Superior temporal gyrus (tissue), 1 donor: ENCODE measurements at regions not wholly inside any gene's neighbourhood (a gene's known extent, or its start where the extent isn't known, plus 50 kb on each side); places are given as distances from the start of the nearest gene placed in this dataset.
"Not testable (repeated sequence)": the region's sequence is repeated elsewhere in the genome, so short reads cannot be mapped to it uniquely, and the experiment has no call there.

ENCODE experiments used
- DNase-seq: peaks from one replicate; pipeline ENCODE4 v3.0.0-alpha.2; 2016; ENCODE audit errors: extremely low spot score

DNA sequence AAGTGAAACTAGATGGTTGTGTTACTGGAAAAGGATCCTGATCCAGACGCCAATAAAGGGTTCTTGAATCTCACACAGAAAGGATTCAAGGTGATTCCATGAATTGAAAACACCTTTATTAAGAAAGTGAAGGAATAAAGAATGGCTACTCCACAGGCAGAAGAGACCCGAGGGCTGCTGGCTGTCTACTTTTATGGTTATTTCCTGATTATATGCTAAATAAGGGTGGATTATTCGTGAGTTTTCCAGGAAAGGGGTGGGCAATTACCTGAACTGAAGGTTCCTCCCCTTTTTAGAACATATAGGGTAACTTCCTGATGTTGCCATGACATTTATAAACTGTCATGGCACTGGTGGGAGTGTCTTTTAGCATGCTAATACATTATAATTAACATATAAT, 50.9 kb upstream of the WARS2 start:
- no peak for DNase-seq

DNA sequence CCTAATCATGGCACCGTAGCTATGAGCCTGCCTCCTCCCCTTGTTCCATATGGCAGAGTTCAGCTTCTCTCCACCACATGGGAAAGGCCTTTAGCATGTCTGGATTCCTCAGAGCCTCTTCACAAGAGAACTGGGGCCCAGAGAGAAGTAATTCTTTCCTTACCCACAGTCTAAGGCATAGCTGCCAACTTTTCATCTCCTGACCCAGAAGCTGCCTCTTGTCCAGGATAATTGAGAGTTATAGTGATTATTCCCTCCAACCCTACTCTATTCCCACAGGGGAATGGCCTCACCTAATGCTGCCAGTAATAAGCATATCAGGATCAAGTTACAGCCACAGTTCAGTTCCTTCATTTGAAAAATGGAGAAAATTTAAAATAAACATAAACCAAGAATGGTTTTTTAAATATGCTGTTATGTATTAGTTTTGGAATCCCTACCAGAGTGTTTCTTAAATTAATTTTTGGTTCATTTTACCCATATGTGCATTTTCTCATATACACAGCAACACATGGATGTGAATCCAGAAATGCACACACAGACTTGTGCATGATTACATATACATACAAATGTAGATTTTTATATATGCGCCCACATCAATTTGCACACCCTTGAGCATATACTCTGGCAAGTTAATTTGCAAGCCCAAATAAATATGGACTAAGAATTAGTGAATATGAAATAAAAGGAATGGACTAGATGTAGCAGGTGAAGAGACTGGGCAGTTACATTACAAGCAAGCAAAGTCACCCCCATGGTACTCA, 63.9 kb upstream of the WARS2 start:
- DNase-seq: no peak

DNA sequence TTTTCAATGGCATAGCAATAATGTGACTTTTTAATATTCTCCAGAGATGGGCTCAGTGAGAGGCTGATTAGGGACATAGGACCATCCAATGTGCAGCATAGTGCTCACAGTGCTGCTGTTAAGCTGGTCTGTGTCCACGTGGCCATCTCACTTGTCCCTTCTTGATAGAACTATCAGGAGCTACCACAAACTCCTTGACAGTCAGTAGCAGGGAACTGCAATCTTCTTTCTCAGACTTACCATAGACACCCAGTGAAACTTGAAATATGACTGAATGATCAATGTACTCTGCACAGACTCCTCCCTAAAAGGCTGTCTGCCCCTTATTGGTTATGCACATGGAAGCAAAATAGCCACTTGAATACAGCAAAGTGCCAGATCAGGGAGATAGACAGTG, 64.5 kb upstream of the WARS2 start:
- no peak for DNase-seq

DNA sequence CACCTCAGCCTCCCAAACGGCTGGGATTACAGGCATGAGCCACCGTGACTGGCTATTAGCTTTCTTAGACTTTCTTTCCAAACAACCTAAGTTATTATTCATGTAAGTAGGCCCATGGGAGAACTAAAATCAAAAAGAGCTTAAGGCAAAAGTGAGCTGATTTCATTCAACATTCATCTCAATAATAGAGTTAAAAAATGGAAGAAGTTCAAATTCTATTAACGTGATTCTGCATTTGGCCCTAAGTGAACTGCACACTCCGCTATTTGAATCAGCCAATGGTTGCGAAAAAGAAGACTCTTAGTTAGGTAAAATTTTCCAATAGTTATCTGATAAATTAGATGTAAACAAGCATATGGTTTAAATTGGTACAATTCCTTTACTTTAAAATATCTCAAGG, 68.6 kb upstream of the WARS2 start:
- no peak for DNase-seq

DNA sequence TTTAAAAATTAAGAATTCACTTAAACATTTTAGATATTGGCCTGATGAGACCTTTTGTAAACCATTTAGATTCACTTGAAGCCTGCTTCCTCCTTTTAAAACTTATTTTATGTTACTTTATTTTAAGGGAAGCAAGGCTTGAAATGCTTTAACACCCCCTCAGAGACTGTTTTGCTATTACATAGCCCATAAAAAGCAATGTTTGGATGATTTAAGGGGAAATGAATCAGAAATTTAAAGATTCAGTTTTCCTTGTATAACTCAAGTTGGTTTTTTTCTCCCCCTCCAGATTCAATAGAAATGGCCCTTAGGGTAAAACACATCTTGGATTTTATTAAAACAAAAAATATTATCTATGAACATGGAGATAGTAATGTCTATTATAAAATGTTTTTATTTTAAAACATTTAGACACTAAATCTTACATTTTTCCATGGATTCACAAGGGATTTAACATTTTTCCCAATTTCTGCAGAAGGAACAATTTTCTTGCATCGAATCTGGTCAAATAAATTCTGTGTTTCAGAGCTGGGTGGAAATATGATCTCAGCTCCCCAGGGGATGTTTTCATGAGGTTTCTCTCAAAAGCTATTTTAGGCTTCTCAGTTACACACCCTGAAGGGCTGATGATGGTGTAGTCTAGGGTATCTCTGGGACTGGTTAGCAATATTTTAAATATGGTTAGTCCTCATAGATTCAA, 69.3 kb upstream of the WARS2 start:
- DNase-seq: no peak

DNA sequence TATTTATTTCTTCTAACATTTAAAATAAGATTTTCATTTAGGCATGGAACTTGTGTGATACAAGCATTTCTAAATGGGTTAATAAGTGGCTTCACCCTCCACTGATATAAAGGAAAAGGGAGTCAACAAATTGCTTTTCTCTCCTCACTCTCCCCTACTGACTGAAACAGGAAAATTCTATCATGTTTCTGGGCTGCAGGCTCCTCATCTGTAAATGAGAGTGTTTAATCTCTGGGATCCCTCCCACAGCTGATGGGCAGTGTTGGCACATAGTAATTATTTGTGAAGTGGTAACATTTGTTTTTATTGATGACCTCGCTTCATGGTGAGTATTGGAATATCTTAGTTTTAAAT, 69.8 kb upstream of the WARS2 start:
- DNase-seq: no peak

DNA sequence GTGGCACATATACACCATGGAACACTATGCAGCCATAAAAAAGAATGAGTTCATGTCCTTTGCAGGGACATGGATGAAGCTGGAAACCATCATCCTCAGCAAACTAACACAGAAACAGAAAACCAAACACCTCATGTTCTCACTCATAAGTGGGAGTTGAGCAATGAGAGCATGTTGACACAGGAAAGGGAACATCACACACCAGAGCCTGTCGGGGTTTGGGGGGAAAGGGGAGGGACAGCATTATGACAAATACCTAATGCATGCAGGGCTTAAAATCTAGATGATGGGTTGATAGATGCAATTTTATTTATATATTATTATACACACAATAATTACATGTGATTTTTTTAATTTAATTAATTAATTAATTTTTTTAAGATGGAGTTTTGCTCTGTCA, 72.8 kb upstream of the WARS2 start:
- not testable (repeated sequence) for DNase-seq

DNA sequence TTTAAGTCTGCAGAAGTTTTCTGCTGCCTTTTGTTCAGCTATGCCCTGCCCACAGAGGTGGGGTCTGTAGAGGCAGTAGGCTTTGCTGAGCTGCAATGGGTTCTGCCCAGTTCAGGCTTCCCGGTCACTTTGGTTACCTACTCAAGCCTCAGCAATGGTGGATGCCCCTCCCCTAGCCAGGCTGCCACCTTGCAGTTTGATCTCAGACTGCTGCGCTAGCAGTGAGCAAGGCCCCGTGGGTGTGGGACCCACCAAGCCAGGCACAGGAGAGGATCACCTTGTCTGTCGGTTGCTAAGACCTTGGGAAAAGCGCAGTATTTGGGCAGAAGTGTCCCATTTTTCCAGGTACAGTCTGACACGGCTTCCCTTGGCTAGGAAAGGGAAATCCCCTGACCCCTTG, 74.5 kb upstream of the WARS2 start:
- DNase-seq: not testable (repeated sequence)

DNA sequence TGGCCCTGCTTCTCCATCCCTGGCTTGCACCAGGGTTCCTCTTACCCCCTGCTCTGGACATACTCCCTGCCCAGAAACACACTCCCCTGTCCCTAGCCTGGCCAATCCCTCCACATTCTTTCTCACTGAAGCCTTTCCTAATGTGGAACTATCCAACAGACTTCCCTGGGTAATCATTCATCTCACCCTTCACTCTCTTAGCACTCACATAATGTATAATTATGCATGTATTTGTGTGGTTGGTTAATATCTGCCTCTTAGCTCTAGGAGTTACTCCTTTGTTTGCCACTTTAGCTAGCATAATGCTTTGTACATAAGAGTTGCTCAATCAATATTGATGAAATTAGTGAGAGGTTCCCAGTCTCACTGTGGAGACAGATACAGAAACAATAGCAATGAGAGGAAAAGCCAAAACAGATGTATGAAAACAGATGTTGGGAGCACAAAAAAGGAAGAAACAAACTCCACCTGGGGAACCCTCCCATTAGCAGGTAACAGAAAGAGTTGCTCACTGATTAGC, 76.9 kb upstream of the WARS2 start:
- no peak for DNase-seq

DNA sequence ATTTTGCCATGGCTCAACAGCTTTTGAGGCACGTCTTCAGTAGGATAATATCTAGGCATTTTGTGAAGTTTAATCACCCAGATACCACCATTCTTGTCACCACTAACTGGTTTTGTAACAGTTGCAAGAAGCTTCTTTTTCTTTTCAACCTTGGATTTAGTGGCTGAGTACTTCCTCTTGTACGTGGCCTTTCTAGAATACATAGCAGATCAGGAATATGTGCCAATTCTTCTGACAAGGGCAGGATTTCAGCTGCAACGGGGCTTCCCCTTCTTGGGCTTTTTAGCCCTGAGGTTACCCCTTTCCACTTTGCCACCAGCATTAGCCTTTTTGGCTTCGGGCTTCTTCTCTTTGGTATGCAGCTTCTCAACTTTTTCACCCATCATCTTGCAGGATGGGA, 79.3 kb upstream of the WARS2 start:
- no peak for DNase-seq

DNA sequence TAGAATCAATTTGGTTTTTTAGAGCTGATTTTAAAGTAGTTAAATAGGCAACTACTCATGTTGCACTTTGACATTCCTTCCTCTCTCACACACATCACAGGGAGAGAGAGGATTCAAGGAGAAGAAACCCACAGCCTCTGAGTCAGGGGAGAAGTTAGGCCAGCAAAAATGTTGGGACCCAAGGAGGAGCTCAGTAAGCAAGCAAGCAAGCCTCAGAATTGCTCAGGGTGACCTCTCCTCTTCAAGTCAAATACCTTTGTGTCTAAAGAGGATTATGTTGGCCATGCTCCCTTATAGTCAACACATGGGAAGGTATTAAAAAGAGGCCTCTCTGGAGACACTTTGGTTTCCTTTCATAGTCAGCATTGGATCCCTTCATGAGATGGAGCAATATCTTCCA, 80.5 kb upstream of the WARS2 start:
- DNase-seq: no peak

DNA sequence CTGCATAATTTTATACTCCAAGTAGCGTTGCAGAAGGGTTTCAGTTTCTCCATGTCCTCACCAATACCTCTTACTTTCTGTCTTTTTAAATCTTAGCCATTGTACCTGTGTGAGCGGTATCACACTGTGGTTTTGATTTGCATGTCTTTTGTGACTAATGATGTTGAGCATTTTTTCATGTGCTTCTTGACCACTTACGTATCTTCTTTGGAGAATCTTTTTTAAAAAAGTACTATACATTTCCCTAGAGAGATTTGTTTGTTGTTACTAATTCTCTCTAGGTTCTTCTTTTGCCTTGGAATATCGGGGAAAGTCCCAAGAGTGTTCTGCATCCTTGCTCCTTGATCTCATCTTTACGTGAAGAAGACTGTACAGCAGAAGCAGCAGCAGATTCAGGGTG, 81.8 kb upstream of the WARS2 start:
- DNase-seq: no peak

DNA sequence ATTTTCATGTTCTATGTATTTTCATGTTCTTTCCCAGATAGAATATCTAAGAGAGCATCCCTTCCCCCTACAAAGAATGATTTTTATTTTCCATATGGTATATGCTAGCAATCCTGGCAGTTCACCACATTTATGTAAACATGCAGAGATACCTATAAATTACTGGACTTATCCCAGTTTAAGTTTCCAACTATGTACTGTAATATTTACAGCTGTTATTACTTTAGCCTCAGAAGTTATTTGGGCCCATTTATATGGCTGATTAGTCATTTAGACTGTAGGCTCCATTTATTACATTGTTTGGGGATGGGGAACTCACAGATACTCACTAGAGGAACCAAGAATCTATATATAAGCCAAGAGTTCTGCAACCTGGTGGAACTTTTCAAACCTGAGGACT, 84.8 kb upstream of the WARS2 start:
- DNase-seq: no peak

DNA sequence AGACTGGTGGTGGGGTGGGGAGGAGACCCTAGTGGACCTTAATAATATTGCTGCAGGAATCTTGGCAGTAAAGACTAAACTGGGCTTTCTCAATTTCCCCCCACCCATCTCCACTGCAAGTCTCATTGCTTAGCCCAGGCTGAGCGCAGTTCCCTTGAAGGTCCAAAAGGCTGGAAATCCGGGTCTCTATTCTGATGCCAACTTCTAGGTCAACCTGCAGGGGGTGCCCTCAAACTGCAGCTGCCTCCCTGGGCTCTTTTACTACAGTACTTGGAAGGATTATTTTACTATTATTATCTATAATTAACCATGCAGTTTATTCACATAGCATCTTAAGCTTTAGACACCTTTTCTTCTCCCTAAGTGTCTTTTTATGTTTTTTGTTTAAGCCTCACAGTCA, 85.4 kb upstream of the WARS2 start:
- no peak for DNase-seq

DNA sequence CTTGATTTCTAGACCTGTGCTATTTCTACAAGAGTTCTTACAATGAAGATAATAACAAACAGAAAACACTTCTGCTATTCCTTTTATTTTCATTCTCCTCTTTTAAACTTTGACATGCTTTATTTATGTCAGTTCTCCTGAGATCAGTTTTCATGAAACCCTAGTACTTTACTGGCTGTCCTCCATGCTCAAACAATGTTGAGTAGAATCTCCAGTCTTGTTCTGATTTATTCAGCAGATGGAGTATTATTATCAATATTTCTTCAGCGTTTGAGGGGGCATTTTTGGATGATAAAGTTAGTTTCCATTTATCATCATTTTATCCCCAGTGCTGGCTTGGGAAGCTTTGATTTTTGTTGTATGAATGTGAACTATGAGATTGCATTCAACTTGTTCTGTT, 85.9 kb upstream of the WARS2 start:
- DNase-seq: no peak

DNA sequence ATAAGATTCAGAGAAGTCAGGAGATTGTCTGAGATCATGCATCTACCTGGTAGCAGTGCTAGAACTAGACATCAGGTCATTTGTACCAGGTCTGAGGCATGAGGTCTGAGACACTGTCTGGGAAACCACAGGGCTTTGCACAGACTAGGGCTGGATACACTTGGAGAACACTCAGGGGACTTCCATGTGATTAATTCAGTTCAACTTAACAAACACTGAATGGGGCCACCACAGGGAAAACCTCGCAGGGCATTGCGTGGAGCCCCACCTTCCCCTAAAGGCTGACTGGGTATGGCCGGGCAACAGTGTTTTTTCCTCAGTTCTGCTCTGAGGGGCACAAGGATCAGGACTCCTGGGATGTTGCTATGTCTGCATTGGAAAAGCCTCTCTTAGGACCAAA, 86.5 kb upstream of the WARS2 start:
- DNase-seq: no peak

DNA sequence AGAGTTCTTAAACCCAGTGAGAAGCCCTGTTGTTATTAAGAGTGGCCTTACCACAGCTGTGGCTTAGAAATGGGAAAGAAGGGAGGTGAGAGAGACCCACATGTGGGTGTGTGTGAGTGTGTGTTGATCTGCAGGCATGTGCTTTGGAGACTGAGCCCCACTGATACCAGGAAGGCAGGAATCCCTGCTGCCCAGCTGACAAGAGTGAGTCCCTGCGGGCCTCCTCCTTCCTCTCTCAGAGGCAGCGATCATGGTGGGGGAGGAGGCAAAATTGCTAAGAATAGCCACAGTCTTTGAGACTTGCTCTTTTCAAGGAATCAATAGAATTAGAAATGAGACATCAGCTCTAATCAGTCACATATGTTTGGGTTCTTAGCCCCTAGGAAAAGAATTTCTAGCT, 87.0 kb upstream of the WARS2 start:
- DNase-seq: no peak

DNA sequence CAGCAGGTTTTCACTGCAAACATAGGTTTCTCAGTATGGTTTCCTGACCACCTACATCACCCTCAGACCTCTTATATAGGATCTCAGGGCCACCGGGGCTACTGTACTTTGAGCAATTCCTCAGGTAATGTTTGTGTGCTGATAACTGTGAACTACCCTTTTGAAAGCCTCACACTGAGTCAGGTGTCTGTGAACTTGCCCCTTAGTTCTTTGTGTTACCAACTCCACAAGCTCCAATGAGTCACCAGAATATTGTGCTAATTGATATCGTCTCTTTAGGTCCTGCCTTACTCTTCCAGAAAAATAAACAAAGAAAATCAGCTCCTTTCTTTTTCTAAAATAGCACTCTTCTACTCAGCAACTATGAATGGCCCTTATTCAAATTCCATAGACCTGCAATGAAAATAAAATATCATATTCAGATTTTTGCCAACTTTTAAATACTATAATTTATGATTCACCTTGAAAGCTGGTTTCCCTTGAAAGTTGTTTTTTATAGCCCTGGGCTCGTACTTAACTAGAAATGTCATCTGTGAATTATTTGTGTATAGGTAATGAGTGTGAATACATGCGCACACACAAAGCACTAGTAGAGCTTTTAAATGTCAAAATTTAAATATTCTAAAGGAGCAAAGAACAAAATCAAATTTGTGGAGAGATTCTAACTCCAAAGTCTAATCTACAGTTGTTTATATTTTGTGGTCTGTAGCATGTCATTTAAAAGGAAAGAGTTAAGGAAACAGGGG, 88.1 kb upstream of the WARS2 start:
- no peak for DNase-seq

DNA sequence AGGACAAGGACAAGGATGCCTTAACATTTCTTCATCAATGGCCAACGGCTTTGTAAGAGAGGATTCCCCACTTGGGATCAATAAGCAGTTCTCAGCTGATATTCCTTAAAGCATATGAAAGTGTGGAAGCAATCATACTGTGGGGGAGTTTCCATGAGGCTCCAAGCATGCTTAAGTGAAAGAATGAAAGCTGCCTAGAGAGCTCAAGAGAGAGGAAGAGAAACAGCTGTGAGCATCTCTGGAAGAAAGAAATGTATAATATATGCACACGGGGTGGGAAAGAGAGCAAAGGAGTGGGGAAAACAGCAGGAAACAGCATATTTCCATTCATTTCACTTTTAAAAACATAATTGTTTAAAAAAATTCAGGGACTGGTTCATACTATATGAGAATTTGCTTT, 94.7 kb upstream of the WARS2 start:
- no peak for DNase-seq

DNA sequence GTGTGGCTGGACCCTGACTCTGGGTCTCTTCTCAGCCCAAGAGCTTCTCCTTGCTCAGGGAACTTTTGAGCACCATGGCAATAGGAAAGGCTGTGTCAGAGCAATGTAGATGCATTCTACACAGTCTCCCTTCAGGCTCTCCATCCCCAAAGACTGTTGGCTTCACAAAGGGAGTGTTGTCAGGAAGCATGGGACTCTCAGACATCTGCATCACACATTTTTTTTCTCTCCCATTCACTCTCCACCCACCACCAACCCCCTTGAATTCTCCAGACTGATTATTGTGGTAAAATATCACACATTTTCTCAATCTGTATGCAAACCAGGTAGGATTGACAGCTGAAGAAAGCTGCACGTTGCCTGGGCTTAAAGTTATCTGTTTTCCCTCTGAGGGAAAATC, 105.4 kb upstream of the WARS2 start:
- DNase-seq: no peak

DNA sequence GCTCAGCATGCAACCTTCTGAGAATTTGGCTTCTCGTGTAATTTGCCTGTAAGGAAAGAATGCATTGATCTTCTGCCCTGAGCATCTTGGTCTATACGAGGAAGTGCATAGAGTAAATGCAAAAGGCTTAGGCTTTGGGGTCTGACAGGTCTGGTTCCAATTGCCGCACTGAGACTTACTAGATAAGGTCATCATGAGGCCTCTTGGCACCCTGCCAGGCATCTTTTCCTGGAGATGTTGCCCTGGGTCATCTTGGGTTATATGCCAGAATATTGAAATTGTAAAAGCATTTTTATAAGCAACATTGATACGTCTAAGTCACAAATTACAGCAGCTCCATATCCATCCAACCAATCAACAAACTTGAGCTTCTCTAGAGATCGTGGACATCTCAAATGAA, 108.8 kb upstream of the WARS2 start:
- DNase-seq: no peak

DNA sequence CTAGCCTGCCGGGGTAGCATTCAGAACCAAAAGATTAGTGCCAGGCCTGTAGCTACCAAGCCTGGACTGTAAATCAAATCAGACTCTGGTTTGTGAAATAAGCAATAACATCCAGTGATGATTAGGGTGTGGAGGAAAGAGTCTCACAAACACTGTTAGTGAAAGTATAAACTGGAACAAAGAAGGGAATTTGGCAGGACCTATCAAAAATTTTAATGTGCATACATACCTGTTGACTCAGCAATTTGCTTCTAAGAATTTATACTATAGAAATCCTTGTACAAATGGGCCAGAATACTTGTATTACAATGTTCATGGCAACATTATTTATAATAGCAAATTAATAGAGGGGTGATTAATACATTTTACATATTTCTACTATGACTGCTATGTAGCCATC, 109.8 kb upstream of the WARS2 start:
- DNase-seq: no peak

DNA sequence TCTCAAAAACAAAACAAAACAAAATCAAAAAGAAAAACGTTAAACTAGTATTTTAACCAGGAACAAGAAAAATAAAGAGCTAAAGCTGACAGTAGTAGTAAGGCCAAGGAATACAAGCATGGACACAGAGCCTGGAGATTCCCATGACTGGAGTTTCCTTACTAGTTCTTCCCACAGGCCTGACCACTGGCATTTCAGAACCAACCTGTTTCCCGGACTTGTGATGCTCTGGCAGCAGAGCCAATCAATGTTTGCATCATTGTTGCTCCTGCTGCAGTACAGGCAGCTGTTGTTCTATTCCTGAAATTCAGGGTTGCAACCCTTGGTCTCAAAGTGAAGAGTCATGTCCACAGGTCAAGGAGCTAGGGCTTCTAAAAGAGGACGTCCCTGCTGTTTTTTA, 111.3 kb upstream of the WARS2 start:
- no peak for DNase-seq
